OCI-LY3 (cell line): ENCODE measurements at regions not wholly inside any gene's neighbourhood (a gene's known extent, or its start where the extent isn't known, plus 50 kb on each side); places are given as distances from the start of the nearest gene placed in this dataset.
"Not testable (repeated sequence)": the region's sequence is repeated elsewhere in the genome, so short reads cannot be mapped to it uniquely, and the experiment has no call there.

Experiments used
- H2AFZ ChIP-seq: fragments of 200-600, 300-600 bp; shearing (Covaris generic); 2 replicates; pipeline ENCODE4 v1.6.0; 2014; ENCODE audit warnings: antibody characterized with exemption, low read depth, low read length
- H3K27ac ChIP-seq: fragments of 200-600, 300-600 bp; sonication (generic); 2 replicates; pipeline ENCODE4 v1.5.1; 2014; ENCODE audit warnings: mild to moderate bottlenecking, low read length, moderate library complexity, mixed read lengths
- H3K27me3 ChIP-seq: fragments of 200-600, 300-600 bp; sonication (generic); 2 replicates; pipeline ENCODE4 v1.6.1; 2014; ENCODE audit warnings: low read depth, low read length, mixed read lengths
- H3K36me3 ChIP-seq: fragments of 200-600, 300-600 bp; sonication (generic); replicated peaks from 2 replicates; pipeline ENCODE3; 2014; ENCODE audit warnings: low read depth, low read length, mixed read lengths
- H3K4me1 ChIP-seq: fragments of 300-600, 200-600 bp; sonication (generic); 2 replicates; pipeline ENCODE4 v1.6.1; 2014; ENCODE audit warnings: low read length, mixed read lengths
- H3K4me2 ChIP-seq: fragments of 200-600, 300-600 bp; sonication (generic); 2 replicates; pipeline ENCODE4 v1.6.1; 2014; ENCODE audit warnings: low read length, mixed read lengths
- H3K4me3 ChIP-seq: fragments of 300-600, 200-600 bp; sonication (generic); 2 replicates; pipeline ENCODE4 v1.5.1; 2014; ENCODE audit warnings: antibody characterized with exemption, mild to moderate bottlenecking, low read length, moderate library complexity
- H3K79me2 ChIP-seq: fragments of 300-600, 200-600 bp; shearing (Covaris generic); 2 replicates; pipeline ENCODE4 v1.6.1; 2014; ENCODE audit warnings: mild to moderate bottlenecking, low read length, mixed read lengths
- H3K9ac ChIP-seq: fragments of 300-600, 200-600 bp; shearing (Covaris generic); 2 replicates; pipeline ENCODE4 v1.6.0; 2014; ENCODE audit warnings: mild to moderate bottlenecking, low read length, moderate library complexity
- H3K9me3 ChIP-seq: fragments of 200-600, 300-600 bp; shearing (Covaris generic); 2 replicates; pipeline ENCODE4 v1.6.1; 2014; ENCODE audit warnings: low read length, mixed read lengths; ENCODE audit not compliant: insufficient read depth
- H4K20me1 ChIP-seq: fragments of 200-600, 300-600 bp; sonication (generic); 2 replicates; pipeline ENCODE4 v1.6.1; 2016; ENCODE audit warnings: low read length, mixed read lengths; ENCODE audit not compliant: insufficient read depth
- EZH2phosphoT487 ChIP-seq: fragments of 200-600 bp; shearing (Covaris generic); IDR thresholded peaks from 2 replicates; pipeline ENCODE4 v1.6.1; 2018; ENCODE audit warnings: antibody characterized with exemption, mixed run types, low read depth
- TF ChIP-seq, protein P1 (sequence below): fragments of 200-600, 300-600 bp; sonication (generic); IDR thresholded peaks from 2 replicates; pipeline ENCODE4 v1.5.1; 2014; ENCODE audit warnings: antibody characterized with exemption, low read length, low read depth

DNA sequence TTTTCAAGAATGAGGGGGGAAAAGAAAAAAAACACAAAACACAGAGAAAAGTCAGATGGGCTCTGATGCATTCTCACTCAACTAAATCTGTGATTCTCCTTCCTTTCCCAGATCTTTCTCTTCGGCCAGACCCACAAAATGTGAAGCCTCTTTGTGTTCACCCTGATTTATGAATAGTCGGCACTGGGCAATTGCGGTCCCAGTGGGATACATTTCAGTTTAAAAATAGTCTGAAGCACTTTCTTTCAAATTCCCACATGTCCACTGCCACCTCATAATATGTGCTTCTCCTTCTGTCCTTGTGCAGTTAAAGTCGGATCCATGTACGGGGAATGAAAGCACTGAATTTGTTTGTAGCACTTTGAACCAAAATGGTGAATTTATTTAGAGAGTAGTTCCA lies 995.4 kb upstream of the WWC1 start:
- H2AFZ ChIP-seq: no peak overlapping the region
- no peaks in the 10 kb centered on the region for H4K20me1 ChIP-seq
- H3K27me3 ChIP-seq: no peaks in the 10 kb centered on the region
- H3K4me3 ChIP-seq: no peak overlapping the region
- H3K9me3 ChIP-seq: no peaks in the 10 kb centered on the region
- H3K4me1 ChIP-seq: no peaks in the 10 kb centered on the region
- TF ChIP-seq, protein P1, sequence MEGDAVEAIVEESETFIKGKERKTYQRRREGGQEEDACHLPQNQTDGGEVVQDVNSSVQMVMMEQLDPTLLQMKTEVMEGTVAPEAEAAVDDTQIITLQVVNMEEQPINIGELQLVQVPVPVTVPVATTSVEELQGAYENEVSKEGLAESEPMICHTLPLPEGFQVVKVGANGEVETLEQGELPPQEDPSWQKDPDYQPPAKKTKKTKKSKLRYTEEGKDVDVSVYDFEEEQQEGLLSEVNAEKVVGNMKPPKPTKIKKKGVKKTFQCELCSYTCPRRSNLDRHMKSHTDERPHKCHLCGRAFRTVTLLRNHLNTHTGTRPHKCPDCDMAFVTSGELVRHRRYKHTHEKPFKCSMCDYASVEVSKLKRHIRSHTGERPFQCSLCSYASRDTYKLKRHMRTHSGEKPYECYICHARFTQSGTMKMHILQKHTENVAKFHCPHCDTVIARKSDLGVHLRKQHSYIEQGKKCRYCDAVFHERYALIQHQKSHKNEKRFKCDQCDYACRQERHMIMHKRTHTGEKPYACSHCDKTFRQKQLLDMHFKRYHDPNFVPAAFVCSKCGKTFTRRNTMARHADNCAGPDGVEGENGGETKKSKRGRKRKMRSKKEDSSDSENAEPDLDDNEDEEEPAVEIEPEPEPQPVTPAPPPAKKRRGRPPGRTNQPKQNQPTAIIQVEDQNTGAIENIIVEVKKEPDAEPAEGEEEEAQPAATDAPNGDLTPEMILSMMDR: no peak
- no peak for TF ChIP-seq EZH2phosphoT487
- H3K36me3 ChIP-seq: no peaks in the 10 kb centered on the region
- no peak overlapping the region for H3K4me2 ChIP-seq
- H3K9ac ChIP-seq: no peak overlapping the region
- H3K79me2 ChIP-seq: no peaks in the 10 kb centered on the region
- H3K27ac ChIP-seq: no peak overlapping the region

DNA sequence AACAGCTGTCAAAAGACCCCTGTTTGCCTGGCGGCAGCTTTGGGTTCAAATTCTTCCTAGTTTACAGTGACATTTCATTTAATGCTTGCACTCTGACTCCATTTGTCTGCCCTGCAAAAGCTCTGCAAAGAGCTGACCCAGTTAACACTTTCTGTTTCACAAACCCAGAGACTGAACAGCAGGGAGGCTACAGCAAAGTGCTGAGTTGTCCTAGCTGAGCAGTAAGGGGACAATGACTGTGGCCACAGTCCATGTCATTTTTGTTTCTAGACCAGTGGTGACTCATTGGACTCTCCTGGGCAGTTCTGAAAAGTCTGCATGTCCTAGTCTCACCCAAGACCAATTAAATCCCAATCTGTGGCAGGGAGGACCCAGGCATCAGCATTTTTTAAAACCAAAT lies 994.8 kb upstream of the WWC1 start:
- H2AFZ ChIP-seq: no peak overlapping the region
- no peaks in the 10 kb centered on the region for H4K20me1 ChIP-seq
- H3K4me3 ChIP-seq: no peak overlapping the region
- no peaks in the 10 kb centered on the region for H3K79me2 ChIP-seq
- H3K27me3 ChIP-seq: no peaks in the 10 kb centered on the region
- no peaks in the 10 kb centered on the region for H3K4me1 ChIP-seq
- no peak overlapping the region for H3K9ac ChIP-seq
- no peak for TF ChIP-seq EZH2phosphoT487
- TF ChIP-seq, protein P1: no peak
- no peaks in the 10 kb centered on the region for H3K36me3 ChIP-seq
- no peak overlapping the region for H3K27ac ChIP-seq
- H3K9me3 ChIP-seq: no peaks in the 10 kb centered on the region
- H3K4me2 ChIP-seq: no peak overlapping the region

DNA sequence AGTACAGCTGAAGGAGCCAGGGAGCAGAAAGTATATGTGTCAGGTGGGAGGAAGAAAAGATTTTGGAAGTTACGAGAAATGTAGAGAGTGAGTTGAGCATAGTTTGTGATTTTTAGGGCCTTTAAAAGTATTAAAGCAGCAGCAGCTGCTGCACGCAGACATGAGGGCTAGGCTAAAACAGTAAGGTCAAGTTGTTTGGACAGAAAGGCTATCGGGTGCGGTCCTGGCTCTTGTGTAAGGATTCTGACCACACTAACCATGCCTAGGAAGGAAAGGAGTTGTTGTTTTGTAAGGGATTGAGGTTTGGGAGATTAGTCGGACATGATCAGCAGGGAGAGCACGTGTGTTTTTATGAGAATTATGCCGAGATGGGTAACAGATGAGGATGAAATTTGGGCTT lies 991.6 kb upstream of the WWC1 start:
- not testable (repeated sequence) for H3K4me2 ChIP-seq, H3K9ac ChIP-seq, H3K4me1 ChIP-seq, H3K79me2 ChIP-seq, H4K20me1 ChIP-seq, H3K36me3 ChIP-seq, H2AFZ ChIP-seq, H3K9me3 ChIP-seq, H3K27me3 ChIP-seq, H3K4me3 ChIP-seq, H3K27ac ChIP-seq

DNA sequence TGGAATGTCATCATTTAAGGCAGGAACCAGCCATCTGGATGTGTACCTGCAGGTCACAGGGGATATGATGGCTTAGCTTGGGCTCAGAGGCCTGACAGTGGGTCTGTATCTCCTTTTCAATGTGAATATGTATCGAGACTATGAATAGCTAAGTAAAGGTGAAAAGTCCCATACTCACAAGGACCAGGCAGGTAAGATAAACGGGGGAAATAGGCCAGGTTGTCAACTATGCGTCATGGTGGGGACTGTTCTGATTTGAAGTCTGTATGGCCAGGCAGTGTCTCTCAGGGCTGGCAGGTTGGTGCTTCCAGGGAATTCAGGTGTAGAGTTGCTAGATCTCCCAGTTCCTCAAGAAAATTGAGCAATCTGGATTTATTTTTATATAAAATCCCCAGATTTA lies 987.9 kb upstream of the WWC1 start:
- TF ChIP-seq EZH2phosphoT487: no peak
- TF ChIP-seq, protein P1: no peak
- no peaks in the 10 kb centered on the region for H3K79me2 ChIP-seq
- H3K4me1 ChIP-seq: no peaks in the 10 kb centered on the region
- H3K9me3 ChIP-seq: no peaks in the 10 kb centered on the region
- no peak overlapping the region for H3K4me2 ChIP-seq
- no peaks in the 10 kb centered on the region for H4K20me1 ChIP-seq
- H3K27ac ChIP-seq: no peak overlapping the region
- H3K9ac ChIP-seq: no peak overlapping the region
- no peak overlapping the region for H2AFZ ChIP-seq
- no peak overlapping the region for H3K4me3 ChIP-seq
- H3K36me3 ChIP-seq: no peaks in the 10 kb centered on the region
- H3K27me3 ChIP-seq: no peaks in the 10 kb centered on the region
